Stromal cell of bone marrow (primary cell): ENCODE measurements at regions not wholly inside any gene's neighbourhood (a gene's known extent, or its start where the extent isn't known, plus 50 kb on each side); places are given as distances from the start of the nearest gene placed in this dataset.
A peak's percentile ranks its signal among the peaks of the same experiment; 100 is the strongest.
"Not testable (repeated sequence)": the region's sequence is repeated elsewhere in the genome, so short reads cannot be mapped to it uniquely, and the experiment has no call there.

Experiments used
- DNase-seq: peaks from one replicate; pipeline ENCODE4 v3.0.0-alpha.2; 2012; ENCODE audit warnings: low read depth

- DNase-seq: not testable (repeated sequence)
Observed at GRCh38 chr7:131084336-131084735, 243.3 kb upstream of the MKLN1 start.

GRCh38 chr7:131087756-131088658, 239.7 kb upstream of the MKLN1 start:
- DNase-seq: no peak

- no peak for DNase-seq
Observed at GRCh38 chr7:131090188-131090587, 237.5 kb upstream of the MKLN1 start.

GRCh38 chr7:131090886-131091692, 236.6 kb upstream of the MKLN1 start:
- no peak for DNase-seq

- DNase-seq: no peak
Observed at GRCh38 chr7:131094685-131095084, 233.0 kb upstream of the MKLN1 start.

- peak; percentile 43 for DNase-seq
Observed at GRCh38 chr7:131095346-131095745, 232.3 kb upstream of the MKLN1 start.

GRCh38 chr7:131096267-131096927, 231.3 kb upstream of the MKLN1 start:
- no peak for DNase-seq

- no peak for DNase-seq
Observed at GRCh38 chr7:131097662-131098376, 229.9 kb upstream of the MKLN1 start.

GRCh38 chr7:131098527-131098926, 229.1 kb upstream of the MKLN1 start:
- DNase-seq: no peak

DNA sequence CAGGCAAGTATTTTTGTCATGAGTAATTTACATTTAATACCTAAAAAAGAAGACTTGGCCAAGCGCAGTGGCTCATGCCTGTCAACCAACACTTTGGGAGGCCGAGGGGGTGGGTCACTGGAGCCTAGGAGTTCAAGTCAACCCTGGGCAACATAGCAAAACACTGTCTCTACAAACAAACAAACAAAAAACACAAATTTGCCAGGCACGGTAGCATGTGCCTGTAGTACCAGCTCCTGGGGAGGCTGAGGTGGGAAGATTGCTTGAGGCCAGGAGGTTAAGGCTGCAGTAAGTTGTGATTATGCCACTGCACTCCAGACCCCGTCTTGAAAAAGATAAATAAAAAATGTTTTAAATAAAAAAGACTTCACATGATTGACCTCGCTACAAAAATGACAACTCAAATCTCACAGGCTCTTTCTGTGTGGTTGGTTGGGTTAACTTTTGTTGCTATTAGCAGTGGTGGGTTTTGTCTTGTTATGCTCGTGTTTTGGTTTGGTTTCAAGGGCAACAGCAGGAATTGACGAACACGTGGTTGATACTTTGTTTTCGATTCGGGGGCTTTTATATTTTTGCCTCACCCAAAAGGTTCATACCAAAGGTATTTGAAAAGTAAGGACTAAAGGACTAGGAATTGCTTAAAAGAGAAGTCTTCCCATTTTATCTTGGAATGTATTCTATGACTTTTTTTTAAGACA, 227.2 kb upstream of the MKLN1 start:
- DNase-seq: no peak

- DNase-seq: peak; percentile 57
Observed at GRCh38 chr7:131103997-131104396, 223.7 kb upstream of the MKLN1 start.

DNA sequence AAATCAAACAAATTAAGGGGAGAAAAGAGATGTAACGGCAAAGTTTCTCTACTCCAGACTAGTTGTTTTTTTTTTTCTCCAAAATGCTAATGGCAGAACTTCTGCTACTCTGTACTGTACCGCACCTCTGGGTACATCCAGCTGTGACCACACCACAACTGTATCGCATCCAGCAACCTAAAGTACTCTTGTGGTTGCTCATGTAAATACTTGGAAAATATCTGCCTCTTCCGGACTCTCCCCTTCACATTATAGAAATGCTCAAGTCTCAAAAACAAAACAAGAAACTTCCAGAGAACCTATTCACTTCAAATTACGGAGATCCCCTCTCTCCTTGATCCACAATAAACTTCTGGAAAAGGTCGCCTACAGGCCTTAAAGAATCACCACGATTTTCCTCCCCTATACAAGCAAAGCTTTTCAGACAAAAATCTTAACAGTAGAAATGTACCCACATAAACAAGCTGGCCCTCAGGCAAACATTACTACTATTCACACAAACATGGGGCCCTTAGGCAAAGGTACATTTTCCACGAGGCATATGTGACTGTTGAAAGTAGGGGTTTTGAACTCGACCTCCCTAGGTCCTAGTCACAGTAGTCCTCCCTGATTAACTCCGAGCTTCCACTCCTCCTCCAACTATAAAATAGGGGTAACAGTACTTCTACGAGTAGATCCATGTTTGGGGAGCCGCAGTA, 222.9 kb upstream of the MKLN1 start:
- DNase-seq: no peak

GRCh38 chr7:131105294-131105798, 222.3 kb upstream of the MKLN1 start:
- DNase-seq: no peak

GRCh38 chr7:131105799-131106680, 221.6 kb upstream of the MKLN1 start:
- DNase-seq: no peak

DNA sequence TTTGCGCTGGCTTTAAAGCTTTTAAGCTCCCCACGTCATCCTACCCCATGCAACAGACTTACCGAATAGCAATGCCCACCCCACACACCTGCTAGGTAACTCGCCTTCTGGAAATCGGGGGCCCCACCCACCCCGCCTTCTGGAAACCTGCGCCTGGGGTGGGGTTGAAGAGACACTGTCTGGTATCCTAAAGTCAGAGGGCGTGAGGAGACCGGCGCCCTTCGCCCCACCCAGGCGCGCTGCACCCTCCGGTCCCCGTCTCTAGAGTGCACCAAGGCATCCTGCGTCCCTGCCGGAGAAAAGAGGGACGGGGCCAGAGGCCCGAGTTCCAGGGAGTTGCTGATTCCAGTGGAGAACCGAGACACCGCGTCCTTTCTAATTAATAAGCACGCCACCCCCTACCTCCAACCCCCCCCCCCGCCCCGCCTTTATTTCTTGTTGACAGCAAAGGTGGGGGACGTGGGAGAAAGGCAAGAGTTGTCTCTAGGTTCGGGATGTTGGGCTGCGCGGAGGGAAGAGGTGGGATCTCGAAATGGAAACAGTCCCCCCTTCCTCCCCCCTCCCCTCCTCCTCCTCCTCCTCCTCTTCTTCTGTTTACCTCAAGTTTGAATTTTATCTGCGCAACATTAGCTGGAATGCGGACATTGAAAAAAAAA, 220.9 kb upstream of the MKLN1 start:
- no peak for DNase-seq

- peak; percentile 84 for DNase-seq
Observed at GRCh38 chr7:131107337-131108211, 220.1 kb upstream of the MKLN1 start.

- DNase-seq: no peak
Observed at GRCh38 chr7:131108212-131108940, 219.3 kb upstream of the MKLN1 start.
